ENCODE measurements at regions not wholly inside any gene's neighbourhood (a gene's known extent, or its start where the extent isn't known, plus 50 kb on each side); places are given as distances from the start of the nearest gene placed in this dataset.

DNA sequence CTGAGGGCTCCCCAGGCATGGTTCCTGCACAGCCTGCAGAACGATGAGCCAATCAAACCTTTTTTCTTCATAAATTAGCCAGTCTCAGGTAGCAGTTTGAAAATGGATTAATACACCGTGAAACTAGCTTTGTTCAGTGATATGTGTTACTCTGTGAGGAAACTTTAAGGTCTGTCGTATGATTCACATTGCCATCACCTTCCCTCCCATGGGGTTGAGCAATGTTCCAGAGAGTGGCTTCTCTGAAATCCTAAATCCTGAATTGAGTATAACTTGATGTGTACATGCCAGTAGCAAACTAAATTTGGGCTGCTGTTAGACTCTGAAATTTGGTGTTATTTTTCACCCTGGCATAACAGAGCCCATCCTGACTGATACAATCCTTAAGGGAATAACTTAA lies 866.4 kb upstream of the C9orf72 start:
- H2AK5ac ChIP-seq (ENCODE audit: low read depth, low read length), result no peak overlapping the region
- CTCF ChIA-PET, result interaction anchor here (1.0 kb wide), 1 partner anchor 227 kb away, joined by 3 read pairs; no protein-coding TSS in a partner anchor
- no peak overlapping the region for H3K18ac ChIP-seq (ENCODE audit: low read depth, low read length)
- H3K27me3 ChIP-seq (ENCODE audit: control insufficient read depth, insufficient read depth, low read length), result no peaks in the 10 kb centered on the region
- no peak overlapping the region for H3K9ac ChIP-seq (ENCODE audit: low read depth, low read length)
- H3K9me3 ChIP-seq (ENCODE audit: control insufficient read depth, insufficient read depth, low read length), result peaks cover 16% of the 10 kb centered on the region
- no peak for ATAC-seq (ENCODE audit: low read depth)
- no peak overlapping the region for H3K4me3 ChIP-seq (ENCODE audit: insufficient read depth, low read depth, low read length)
- H3K14ac ChIP-seq (replicated peaks; ENCODE audit: low read depth, low read length), result no peak overlapping the region
- no peak overlapping the region for H3K4ac ChIP-seq (ENCODE audit: low read depth, low read length)
- POLR2A ChIA-PET (ENCODE audit: unreplicated experiment), result no interaction called here
- BruUV-seq (replicated peaks), result no TSS peak
- in situ Hi-C loops (cut with MboI; ENCODE audit: low sequenced_read_pairs), result no loop called here
- H3K23ac ChIP-seq (ENCODE audit: low read depth, low read length), result no peak overlapping the region
- whole genome bisulfite sequencing, 2 experiments (ENCODE audit: extremely low coverage in 2 of 2, insufficient read length in 1 of 2), result no CpG with 5 or more reads among the region's 3 CpGs
- H3K79me1 ChIP-seq (ENCODE audit: low read depth in 1 of 2, low read length in 2 of 2), result no peaks in the 10 kb centered on the region
- no peak overlapping the region for H4K8ac ChIP-seq (ENCODE audit: low read depth in 2 of 2, low read length in 2 of 2)
- no peak overlapping the region for H3K56ac ChIP-seq (ENCODE audit: extremely low read depth, insufficient read depth, low read length)
- H3K36me3 ChIP-seq (ENCODE audit: control insufficient read depth, insufficient read depth, low read length), result no peaks in the 10 kb centered on the region
- no peak overlapping the region for H2BK20ac ChIP-seq (ENCODE audit: low read depth, low read length)
- TF ChIP-seq MXI1 (IDR thresholded peaks at IDR 0.05; ENCODE audit: borderline replicate concordance, low read depth, low read length), result no peak
- no peak for TF ChIP-seq FOS (IDR thresholded peaks at IDR 0.05; ENCODE audit: low read depth, low read length)
- no peak for TF ChIP-seq NFE2L2 (IDR thresholded peaks at IDR 0.05; ENCODE audit: low read depth, low read length)
- no peak for TF ChIP-seq SMC3 (IDR thresholded peaks at IDR 0.05; ENCODE audit: low read depth, low read length)
- TF ChIP-seq CTCF (conservative IDR thresholded peaks at IDR 0.05; ENCODE audit: low read depth, low read length), result no peak
- TF ChIP-seq MAZ (IDR thresholded peaks at IDR 0.05; ENCODE audit: borderline replicate concordance, low read depth, low read length), result no peak
- TF ChIP-seq RCOR1 (IDR thresholded peaks at IDR 0.05; ENCODE audit: insufficient replicate concordance, low read length), result no peak
- no peak for TF ChIP-seq CEBPB (IDR thresholded peaks at IDR 0.05; ENCODE audit: low read depth, low read length)
- TF ChIP-seq POLR2A (IDR thresholded peaks at IDR 0.05; ENCODE audit: low read depth, low read length), result no peak
- no peak for TF ChIP-seq CHD1 (IDR thresholded peaks at IDR 0.05; ENCODE audit: low read depth, low read length)
- TF ChIP-seq RAD21 (IDR thresholded peaks at IDR 0.05; ENCODE audit: low read length), result no peak
- no peak for TF ChIP-seq BHLHE40 (IDR thresholded peaks at IDR 0.05; ENCODE audit: low read depth, low read length)
- TF ChIP-seq, protein P1, sequence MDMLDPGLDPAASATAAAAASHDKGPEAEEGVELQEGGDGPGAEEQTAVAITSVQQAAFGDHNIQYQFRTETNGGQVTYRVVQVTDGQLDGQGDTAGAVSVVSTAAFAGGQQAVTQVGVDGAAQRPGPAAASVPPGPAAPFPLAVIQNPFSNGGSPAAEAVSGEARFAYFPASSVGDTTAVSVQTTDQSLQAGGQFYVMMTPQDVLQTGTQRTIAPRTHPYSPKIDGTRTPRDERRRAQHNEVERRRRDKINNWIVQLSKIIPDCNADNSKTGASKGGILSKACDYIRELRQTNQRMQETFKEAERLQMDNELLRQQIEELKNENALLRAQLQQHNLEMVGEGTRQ (IDR thresholded peaks at IDR 0.05; ENCODE audit: low read depth, low read length), result no peak
- TF ChIP-seq, protein P2, sequence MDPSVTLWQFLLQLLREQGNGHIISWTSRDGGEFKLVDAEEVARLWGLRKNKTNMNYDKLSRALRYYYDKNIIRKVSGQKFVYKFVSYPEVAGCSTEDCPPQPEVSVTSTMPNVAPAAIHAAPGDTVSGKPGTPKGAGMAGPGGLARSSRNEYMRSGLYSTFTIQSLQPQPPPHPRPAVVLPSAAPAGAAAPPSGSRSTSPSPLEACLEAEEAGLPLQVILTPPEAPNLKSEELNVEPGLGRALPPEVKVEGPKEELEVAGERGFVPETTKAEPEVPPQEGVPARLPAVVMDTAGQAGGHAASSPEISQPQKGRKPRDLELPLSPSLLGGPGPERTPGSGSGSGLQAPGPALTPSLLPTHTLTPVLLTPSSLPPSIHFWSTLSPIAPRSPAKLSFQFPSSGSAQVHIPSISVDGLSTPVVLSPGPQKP (IDR thresholded peaks at IDR 0.05; ENCODE audit: borderline replicate concordance, low read depth, low read length), result no peak
- TF ChIP-seq RFX5 (IDR thresholded peaks at IDR 0.05; ENCODE audit: low read depth, low read length), result no peak
- no peak overlapping the region for H3K27ac ChIP-seq (ENCODE audit: insufficient read depth, low read length)
- no peak overlapping the region for H2BK15ac ChIP-seq (ENCODE audit: low read depth, low read length)
- H2BK120ac ChIP-seq (ENCODE audit: low read depth, low read length), result no peak overlapping the region
- no peak overlapping the region for H2AFZ ChIP-seq (replicated peaks; ENCODE audit: low read length, poor library complexity)
- no peak overlapping the region for H2AK9ac ChIP-seq (replicated peaks; ENCODE audit: low read depth, low read length, poor library complexity)
- dilution Hi-C loops (cut with HindIII; ENCODE audit: low sequenced_read_pairs, unreplicated experiment), result no loop called here
- H2BK5ac ChIP-seq (ENCODE audit: low read depth, low read length, poor library complexity, severe bottlenecking), result no peak overlapping the region
- H3K4me2 ChIP-seq (ENCODE audit: low read depth, low read length), result no peak overlapping the region
- no peak for DNase-seq
- H3K4me1 ChIP-seq (ENCODE audit: control insufficient read depth, insufficient read depth, low read length), result no peaks in the 10 kb centered on the region
- H4K91ac ChIP-seq (ENCODE audit: insufficient read depth, low read depth, low read length), result no peak overlapping the region
- H4K5ac ChIP-seq (ENCODE audit: low read depth, low read length), result no peak overlapping the region
- intact Hi-C loops (cut with micrococcal nuclease), result no loop called here
- H4K20me1 ChIP-seq (ENCODE audit: insufficient read depth, low read length), result no peaks in the 10 kb centered on the region
- no peaks in the 10 kb centered on the region for H3K9me1 ChIP-seq (ENCODE audit: insufficient read depth, low read length)
